ENCODE measurements at regions not wholly inside any gene's neighbourhood (a gene's known extent, or its start where the extent isn't known, plus 50 kb on each side); places are given as distances from the start of the nearest gene placed in this dataset.

DNA sequence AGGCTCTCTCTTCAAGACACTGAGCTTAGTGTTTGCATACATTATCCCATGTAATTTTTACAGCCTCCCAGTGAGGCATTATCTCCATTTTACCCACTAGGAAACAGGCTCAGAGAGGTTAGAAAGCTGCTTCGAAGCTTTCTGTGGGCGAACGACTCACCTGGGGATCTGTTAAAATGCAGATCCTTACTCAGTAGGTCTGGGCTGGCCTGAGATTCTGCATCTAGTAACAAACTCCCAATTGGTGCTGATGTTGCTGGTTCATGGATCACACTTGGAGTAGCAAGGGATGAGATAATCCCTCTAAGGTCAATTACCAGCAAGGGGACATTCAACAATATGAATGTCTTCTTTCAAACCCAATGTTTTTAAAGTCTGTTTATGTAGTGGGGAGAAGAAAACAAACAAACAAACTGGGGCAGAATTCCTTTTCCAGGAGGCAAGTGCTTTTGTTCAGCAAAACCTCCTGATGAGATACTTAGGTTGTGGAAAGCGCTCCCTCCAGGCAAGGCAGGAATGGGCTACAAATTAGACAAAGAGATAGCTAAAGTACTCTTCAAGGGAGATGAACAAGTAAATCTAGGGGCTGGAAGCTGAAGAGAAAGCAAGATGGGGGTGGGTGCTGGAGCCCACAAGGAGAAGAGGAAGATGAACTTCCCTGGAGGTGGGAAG is 311.9 kb downstream of the SHQ1 start:
- peaks cover 7% of the 10 kb centered on the region for H3K36me3 Mint-ChIP-seq
- ATAC-seq (no peak), DNase-seq (ENCODE audit: low spot score) (no peak)
- H3K27ac Mint-ChIP-seq = no peak overlapping the region
- H3K27me3 Mint-ChIP-seq = peaks cover 17 to 19% of the 10 kb centered on the region in 2 donors
- H3K9me3 Mint-ChIP-seq = peaks cover 7% of the 10 kb centered on the region
- H3K4me3 Mint-ChIP-seq = no peak overlapping the region
- H3K4me1 Mint-ChIP-seq (ENCODE audit: low read depth in 2 of 2) = peaks cover 9 to 18% of the 10 kb centered on the region in 2 donors

DNA sequence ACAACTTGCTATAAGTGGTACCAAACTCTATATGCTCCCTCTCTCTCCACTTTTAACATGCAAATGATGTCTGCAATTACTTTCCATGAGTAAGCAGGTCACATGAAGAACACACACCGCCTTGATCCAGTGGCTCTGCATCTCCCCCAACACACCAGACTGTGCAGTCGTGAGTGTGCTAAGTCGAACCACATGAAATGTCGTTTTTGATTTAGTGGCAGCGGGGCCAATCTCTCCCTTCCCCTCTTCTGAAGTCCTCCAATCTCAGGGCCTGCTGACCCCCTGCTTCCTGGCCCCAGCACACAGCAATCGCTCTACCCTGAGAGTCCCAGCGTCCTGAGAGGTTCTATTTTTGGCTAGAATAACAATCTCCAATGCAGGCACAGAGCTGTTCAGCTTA is 312.5 kb downstream of the SHQ1 start:
- H3K27me3 Mint-ChIP-seq = peaks cover 20 to 23% of the 10 kb centered on the region in 2 donors
- H3K36me3 Mint-ChIP-seq = peaks cover 7% of the 10 kb centered on the region
- no peak overlapping the region for H3K4me3 Mint-ChIP-seq
- H3K9me3 Mint-ChIP-seq = peaks cover 7% of the 10 kb centered on the region
- peaks cover 9 to 18% of the 10 kb centered on the region in 2 donors for H3K4me1 Mint-ChIP-seq (ENCODE audit: low read depth in 2 of 2)
- no peak overlapping the region for H3K27ac Mint-ChIP-seq
- DNase-seq (ENCODE audit: low spot score) (no peak), ATAC-seq (peak in 1 of 2 donors; percentile 33)

- no peak for DNase-seq (ENCODE audit: low spot score)
- ATAC-seq = no peak
- peaks cover 7% of the 10 kb centered on the region for H3K36me3 Mint-ChIP-seq
- peaks cover 9 to 18% of the 10 kb centered on the region in 2 donors for H3K4me1 Mint-ChIP-seq (ENCODE audit: low read depth in 2 of 2)
- peak overlapping the region in 1 of 2 donors; percentile 4 for H3K27ac Mint-ChIP-seq
- H3K4me3 Mint-ChIP-seq = no peak overlapping the region
- H3K27me3 Mint-ChIP-seq = peaks cover 21 to 26% of the 10 kb centered on the region in 2 donors
- peaks cover 7% of the 10 kb centered on the region for H3K9me3 Mint-ChIP-seq
Measured at GRCh38 chr3:72533591-72534473, 314.4 kb downstream of the SHQ1 start.

DNA sequence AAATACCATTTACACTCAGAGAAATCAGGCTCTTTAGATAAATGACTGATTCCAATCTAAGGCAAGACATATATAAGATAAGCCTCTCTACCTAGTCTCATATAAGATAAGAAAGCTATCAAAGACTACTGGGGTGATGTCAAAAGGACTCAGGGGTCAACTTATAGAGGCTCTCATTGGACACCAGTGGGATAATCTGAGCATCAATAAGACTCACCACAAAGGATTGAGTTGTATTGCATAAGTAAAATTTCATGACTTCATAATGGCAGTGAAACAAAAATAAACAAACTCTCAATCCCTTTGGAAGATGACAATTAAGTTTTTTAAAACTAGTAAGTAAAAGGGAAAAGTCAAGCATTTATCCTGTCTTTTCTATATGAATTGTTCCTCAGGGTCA is 317.8 kb downstream of the SHQ1 start:
- peaks cover 7% of the 10 kb centered on the region for H3K36me3 Mint-ChIP-seq
- H3K9me3 Mint-ChIP-seq = peaks cover 7% of the 10 kb centered on the region
- ATAC-seq (no peak), DNase-seq (ENCODE audit: low spot score) (no peak)
- H3K27ac Mint-ChIP-seq = no peak overlapping the region
- H3K4me3 Mint-ChIP-seq = no peak overlapping the region
- H3K4me1 Mint-ChIP-seq (ENCODE audit: low read depth in 2 of 2) = peaks cover 9% of the 10 kb centered on the region in 2 donors
- H3K27me3 Mint-ChIP-seq = peaks cover 20 to 26% of the 10 kb centered on the region in 2 donors

DNA sequence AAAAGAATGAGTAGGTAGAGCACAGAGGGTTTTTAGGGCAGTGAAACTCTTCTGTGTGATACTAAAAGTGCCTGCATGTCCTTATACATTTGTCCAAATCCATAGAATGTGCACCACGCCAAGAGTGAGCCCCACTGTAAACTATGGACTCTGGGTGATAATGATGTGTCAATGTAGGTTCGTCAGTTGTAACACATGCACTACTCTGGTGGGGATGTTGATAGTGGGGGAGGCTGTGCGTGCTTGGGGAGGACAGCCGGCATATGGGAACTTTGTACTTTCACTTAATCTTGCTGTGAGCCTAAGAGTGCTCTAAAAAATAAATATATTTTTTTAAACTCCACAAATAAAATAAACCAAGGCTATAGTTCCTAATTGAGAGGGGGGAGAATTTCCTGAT is 319.2 kb downstream of the SHQ1 start:
- Mint-ChIP-seq H3K4me3 (no peak overlapping the region), H3K9me3 (peaks cover 7% of the 10 kb centered on the region), H3K4me1 (ENCODE audit: low read depth in 2 of 2) (peaks cover 8% of the 10 kb centered on the region in 2 donors), H3K27ac (no peak overlapping the region), H3K36me3 (peaks cover 7% of the 10 kb centered on the region), H3K27me3 (peaks cover 20 to 25% of the 10 kb centered on the region in 2 donors)
- DNase-seq (ENCODE audit: low spot score) (no peak), ATAC-seq (no peak)

GRCh38 chr3:72523429-72524151 is 324.7 kb downstream of the SHQ1 start:
- no peaks in the 10 kb centered on the region for H3K9me3 Mint-ChIP-seq
- DNase-seq (ENCODE audit: low spot score) (no peak), ATAC-seq (peak in 1 of 2 donors; percentile 41)
- H3K36me3 Mint-ChIP-seq = no peaks in the 10 kb centered on the region
- H3K4me1 Mint-ChIP-seq (ENCODE audit: low read depth in 2 of 2) = peaks cover 8 to 13% of the 10 kb centered on the region in 2 donors
- H3K27ac Mint-ChIP-seq = peak overlapping the region; percentile 13 to 60
- peaks cover 0 to 5% of the 10 kb centered on the region in 2 donors for H3K27me3 Mint-ChIP-seq
- peak overlapping the region; percentile 20 for H3K4me3 Mint-ChIP-seq

GRCh38 chr3:72520690-72521308 is 327.4 kb downstream of the SHQ1 start:
- H3K9me3 Mint-ChIP-seq = no peaks in the 10 kb centered on the region
- peak overlapping the region in 1 of 2 donors; percentile 60 for H3K27ac Mint-ChIP-seq
- peaks cover 8 to 13% of the 10 kb centered on the region in 2 donors for H3K4me1 Mint-ChIP-seq (ENCODE audit: low read depth in 2 of 2)
- ATAC-seq = peak in 1 of 2 donors; percentile 79
- H3K27me3 Mint-ChIP-seq = peaks cover 0 to 5% of the 10 kb centered on the region in 2 donors
- no peak overlapping the region for H3K4me3 Mint-ChIP-seq
- H3K36me3 Mint-ChIP-seq = no peaks in the 10 kb centered on the region
- no peak for DNase-seq (ENCODE audit: low spot score)

- no peaks in the 10 kb centered on the region for H3K36me3 Mint-ChIP-seq
- H3K4me3 Mint-ChIP-seq = no peak overlapping the region
- H3K27ac Mint-ChIP-seq = no peak overlapping the region
- peaks cover 0 to 3% of the 10 kb centered on the region in 2 donors for H3K27me3 Mint-ChIP-seq
- H3K4me1 Mint-ChIP-seq (ENCODE audit: low read depth in 2 of 2) = peaks cover 8 to 13% of the 10 kb centered on the region in 2 donors
- DNase-seq (ENCODE audit: low spot score) (no peak), ATAC-seq (no peak)
- no peaks in the 10 kb centered on the region for H3K9me3 Mint-ChIP-seq
Measured at GRCh38 chr3:72519946-72520604, 328.2 kb downstream of the SHQ1 start.

GRCh38 chr3:72517921-72518424 is 330.3 kb downstream of the SHQ1 start:
- H3K36me3 Mint-ChIP-seq = no peaks in the 10 kb centered on the region
- no peak for DNase-seq (ENCODE audit: low spot score)
- H3K27ac Mint-ChIP-seq = no peak overlapping the region

GRCh38 chr3:72517336-72517735 is 330.9 kb downstream of the SHQ1 start:
- ATAC-seq = no peak
- Mint-ChIP-seq H3K27me3 (peaks cover 0 to 3% of the 10 kb centered on the region in 2 donors), H3K4me3 (no peak overlapping the region), H3K27ac (no peak overlapping the region), H3K36me3 (no peaks in the 10 kb centered on the region), H3K9me3 (no peaks in the 10 kb centered on the region), H3K4me1 (ENCODE audit: low read depth in 2 of 2) (no peaks in the 10 kb centered on the region)
- no peak for DNase-seq (ENCODE audit: low spot score)

More at GRCh38 chr3:72517921-72518424, 330.3 kb downstream of the SHQ1 start:
- Mint-ChIP-seq H3K4me1 (ENCODE audit: low read depth in 2 of 2) (peaks cover 1 to 5% of the 10 kb centered on the region in 2 donors), H3K27me3 (peaks cover 0 to 3% of the 10 kb centered on the region in 2 donors), H3K9me3 (no peaks in the 10 kb centered on the region), H3K4me3 (no peak overlapping the region)
- ATAC-seq = no peak

DNA sequence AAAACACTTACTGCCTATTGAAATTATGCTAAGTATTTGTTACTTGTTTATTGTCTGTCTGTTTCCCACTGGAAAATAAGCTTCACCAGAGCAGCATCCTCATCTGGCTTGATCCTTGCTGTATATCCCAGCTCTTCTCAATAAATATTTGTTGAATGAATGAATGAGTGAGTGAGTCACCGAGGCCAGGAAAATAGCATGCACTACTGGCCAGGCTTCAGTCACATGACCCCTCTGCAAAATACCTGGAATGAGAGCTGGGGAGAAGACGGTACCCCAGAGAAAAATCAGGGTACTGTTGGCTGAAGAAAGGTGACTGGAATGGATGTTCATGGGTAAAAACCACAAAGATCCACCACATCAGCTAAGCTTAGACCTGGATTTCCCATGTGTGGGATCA is 331.9 kb downstream of the SHQ1 start:
- Mint-ChIP-seq H3K27me3 (peaks cover 0 to 3% of the 10 kb centered on the region in 2 donors), H3K9me3 (no peaks in the 10 kb centered on the region), H3K4me3 (no peak overlapping the region), H3K36me3 (no peaks in the 10 kb centered on the region), H3K4me1 (ENCODE audit: low read depth in 2 of 2) (no peaks in the 10 kb centered on the region), H3K27ac (no peak overlapping the region)
- DNase-seq (ENCODE audit: low spot score) (no peak), ATAC-seq (no peak)

DNA sequence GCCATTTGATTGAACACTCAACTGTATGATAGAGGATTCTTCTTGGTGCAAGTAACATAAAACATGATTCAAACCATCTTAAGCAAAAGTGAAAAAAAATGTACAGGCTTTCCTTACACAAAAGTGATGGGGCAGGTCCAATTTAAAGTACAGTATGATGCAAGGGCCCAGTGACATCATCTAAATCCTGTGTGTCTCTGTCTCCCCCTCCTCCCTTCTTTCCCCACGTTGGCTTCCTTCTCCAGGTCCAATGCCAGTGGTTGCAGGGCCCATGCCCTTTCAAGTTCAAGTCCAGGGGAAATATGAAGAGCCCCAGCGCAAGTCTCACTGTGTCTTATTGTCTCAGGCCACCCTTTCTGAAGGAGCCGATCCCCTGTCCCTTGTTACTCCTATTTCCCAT is 332.3 kb downstream of the SHQ1 start:
- no peak overlapping the region for H3K27ac Mint-ChIP-seq
- ATAC-seq (no peak), DNase-seq (ENCODE audit: low spot score) (no peak)
- H3K4me3 Mint-ChIP-seq = no peak overlapping the region
- no peaks in the 10 kb centered on the region for H3K9me3 Mint-ChIP-seq
- peaks cover 0 to 3% of the 10 kb centered on the region in 2 donors for H3K27me3 Mint-ChIP-seq
- H3K4me1 Mint-ChIP-seq (ENCODE audit: low read depth in 2 of 2) = no peaks in the 10 kb centered on the region
- H3K36me3 Mint-ChIP-seq = no peaks in the 10 kb centered on the region

DNA sequence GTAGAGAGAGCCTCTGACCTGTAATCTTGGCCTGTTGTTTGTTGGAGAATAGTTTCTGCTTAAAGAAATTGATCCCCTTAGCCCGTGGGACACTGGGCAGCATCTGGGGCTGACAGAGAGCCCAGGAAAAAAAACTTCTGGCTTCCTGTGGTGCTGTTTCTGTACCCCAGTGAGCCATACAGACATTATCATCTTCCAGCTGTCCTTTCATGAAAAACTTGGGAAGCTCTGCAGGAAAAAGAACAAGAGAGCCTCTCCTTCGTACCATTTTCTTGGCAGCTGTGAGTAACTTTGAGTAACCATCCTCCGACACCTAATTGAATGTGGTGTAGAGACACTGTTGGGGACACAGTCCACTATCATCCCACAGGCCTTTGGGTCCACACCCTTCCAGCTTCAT is 333.0 kb downstream of the SHQ1 start:
- Mint-ChIP-seq H3K4me3 (no peak overlapping the region), H3K27me3 (peaks cover 0 to 2% of the 10 kb centered on the region in 2 donors), H3K27ac (no peak overlapping the region), H3K4me1 (ENCODE audit: low read depth in 2 of 2) (no peaks in the 10 kb centered on the region), H3K36me3 (no peaks in the 10 kb centered on the region), H3K9me3 (no peaks in the 10 kb centered on the region)
- ATAC-seq (no peak), DNase-seq (ENCODE audit: low spot score) (no peak)
